Right atrium auricular region (tissue), 2 donors: ENCODE measurements at regions not wholly inside any gene's neighbourhood (a gene's known extent, or its start where the extent isn't known, plus 50 kb on each side); places are given as distances from the start of the nearest gene placed in this dataset.

Source experiments
- DNase-seq: peaks from one replicate; pipeline ENCODE4 v3.0.0-alpha.2; 2019; ENCODE audit warnings: low spot score
- H3K27ac ChIP-seq, 2 donors: fragments of 200-600 bp; sonication (generic); 1 replicate in 1 of 2; 2 replicates in 1 of 2; pipeline ENCODE4 v1.5.1; 2016 to 2019
- H3K27me3 ChIP-seq, 2 donors: fragments of 200-600 bp; sonication (generic); one replicate each; pipeline versions ENCODE4 v1.5.1 to v1.6.0; 2017 to 2019
- H3K36me3 ChIP-seq: fragments of 200-600 bp; sonication (generic); one replicate; pipeline ENCODE4 v1.5.1; 2016
- H3K4me1 ChIP-seq, 2 donors: fragments of 200-600 bp; sonication (generic); one replicate each; pipeline versions ENCODE4 v1.5.1 to v1.6.0; 2017 to 2019
- H3K4me3 ChIP-seq, 2 donors: fragments of 200-600 bp; sonication (generic); 1 replicate in 1 of 2; 2 replicates in 1 of 2; pipeline ENCODE4 v1.5.1; 2017 to 2019; ENCODE audit warnings: mild to moderate bottlenecking in 1 of 2, moderate library complexity in 1 of 2
- H3K9me3 ChIP-seq, 2 donors: fragments of 200-600 bp; sonication (generic); one replicate each; pipeline ENCODE4 v1.5.1; 2019
- TF ChIP-seq, protein P1 (sequence below), 2 donors: fragments of 200-600 bp; sonication (generic); IDR thresholded peaks; one replicate each; pipeline ENCODE4 v1.5.1; 2019; ENCODE audit warnings: antibody characterized with exemption in 2 of 2

DNA sequence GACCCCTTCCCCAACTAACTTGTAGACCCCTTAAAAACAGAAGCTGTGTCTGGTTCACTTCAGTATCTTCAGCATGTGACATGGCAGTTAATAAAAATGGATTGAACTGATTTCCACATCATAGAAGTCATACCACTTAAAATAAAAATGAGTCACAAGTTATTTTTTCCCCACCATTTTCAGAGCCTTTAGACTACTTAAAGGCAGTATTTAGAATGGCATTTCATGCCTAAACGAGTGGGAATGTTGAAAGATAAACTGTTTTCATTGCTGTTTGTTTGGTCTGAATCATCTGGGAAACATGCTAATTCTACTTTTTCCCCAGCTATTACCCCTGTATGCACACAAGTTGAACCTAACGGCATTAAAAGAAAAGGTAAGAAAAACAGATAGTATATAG is 324.0 kb downstream of the RAB38 start:
- TF ChIP-seq, protein P1, sequence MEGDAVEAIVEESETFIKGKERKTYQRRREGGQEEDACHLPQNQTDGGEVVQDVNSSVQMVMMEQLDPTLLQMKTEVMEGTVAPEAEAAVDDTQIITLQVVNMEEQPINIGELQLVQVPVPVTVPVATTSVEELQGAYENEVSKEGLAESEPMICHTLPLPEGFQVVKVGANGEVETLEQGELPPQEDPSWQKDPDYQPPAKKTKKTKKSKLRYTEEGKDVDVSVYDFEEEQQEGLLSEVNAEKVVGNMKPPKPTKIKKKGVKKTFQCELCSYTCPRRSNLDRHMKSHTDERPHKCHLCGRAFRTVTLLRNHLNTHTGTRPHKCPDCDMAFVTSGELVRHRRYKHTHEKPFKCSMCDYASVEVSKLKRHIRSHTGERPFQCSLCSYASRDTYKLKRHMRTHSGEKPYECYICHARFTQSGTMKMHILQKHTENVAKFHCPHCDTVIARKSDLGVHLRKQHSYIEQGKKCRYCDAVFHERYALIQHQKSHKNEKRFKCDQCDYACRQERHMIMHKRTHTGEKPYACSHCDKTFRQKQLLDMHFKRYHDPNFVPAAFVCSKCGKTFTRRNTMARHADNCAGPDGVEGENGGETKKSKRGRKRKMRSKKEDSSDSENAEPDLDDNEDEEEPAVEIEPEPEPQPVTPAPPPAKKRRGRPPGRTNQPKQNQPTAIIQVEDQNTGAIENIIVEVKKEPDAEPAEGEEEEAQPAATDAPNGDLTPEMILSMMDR (IDR thresholded peaks at IDR 0.05) = no peak
- Histone ChIP-seq H3K27ac (no peak overlapping the region), H3K36me3 (no peaks in the 10 kb centered on the region), H3K9me3 (no peaks in the 10 kb centered on the region), H3K4me3 (no peak overlapping the region), H3K4me1 (no peaks in the 10 kb centered on the region), H3K27me3 (no peaks in the 10 kb centered on the region)
- no peak for DNase-seq

DNA sequence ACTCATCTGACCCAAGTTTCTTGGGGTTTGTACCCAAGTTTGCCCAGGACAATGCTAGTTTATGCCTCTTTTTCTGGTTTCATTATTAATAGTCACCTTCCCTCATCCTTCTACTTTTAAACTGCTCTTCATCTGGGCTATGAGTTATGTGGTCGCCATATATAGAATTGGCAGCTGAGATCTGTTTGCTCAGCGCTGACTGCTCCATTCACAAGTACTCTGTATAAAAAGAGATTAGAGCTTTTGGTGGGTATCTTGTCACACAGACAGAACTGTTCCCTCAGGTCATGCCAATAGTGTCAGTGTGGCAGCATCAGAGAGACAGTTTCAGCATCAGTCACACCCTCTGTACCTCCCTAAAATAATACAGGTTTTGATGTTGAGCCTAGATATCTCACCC is 326.0 kb downstream of the RAB38 start:
- Histone ChIP-seq H3K36me3 (no peaks in the 10 kb centered on the region), H3K27me3 (no peaks in the 10 kb centered on the region), H3K27ac (no peak overlapping the region), H3K9me3 (no peaks in the 10 kb centered on the region), H3K4me3 (no peak overlapping the region), H3K4me1 (no peaks in the 10 kb centered on the region)
- no peak for DNase-seq
- TF ChIP-seq, protein P1 (IDR thresholded peaks at IDR 0.05) = no peak

DNA sequence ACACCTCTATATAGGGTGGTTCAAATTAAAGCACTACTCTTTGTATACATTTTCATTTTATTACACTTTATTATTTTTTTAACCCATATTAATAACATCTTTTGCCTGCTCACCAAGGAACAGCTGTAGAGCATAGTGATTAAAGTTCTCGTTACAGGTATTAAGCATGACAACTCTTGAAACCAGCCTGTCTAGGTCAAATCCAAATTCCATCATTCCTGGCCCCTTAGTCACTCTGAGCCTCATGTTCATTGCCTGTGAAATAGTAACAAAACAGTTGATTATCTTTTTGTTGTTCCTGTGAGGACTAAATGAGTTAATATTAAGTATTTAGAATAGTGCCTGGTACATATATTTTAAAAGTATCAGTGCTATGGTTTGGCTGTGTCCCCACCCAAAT is 334.5 kb downstream of the RAB38 start:
- H3K36me3 ChIP-seq = no peaks in the 10 kb centered on the region
- H3K27ac ChIP-seq = no peak overlapping the region
- H3K4me1 ChIP-seq = no peaks in the 10 kb centered on the region
- no peak for DNase-seq
- H3K27me3 ChIP-seq = no peaks in the 10 kb centered on the region
- no peaks in the 10 kb centered on the region for H3K9me3 ChIP-seq
- TF ChIP-seq, protein P1 (IDR thresholded peaks at IDR 0.05) = no peak
- H3K4me3 ChIP-seq = no peak overlapping the region

DNA sequence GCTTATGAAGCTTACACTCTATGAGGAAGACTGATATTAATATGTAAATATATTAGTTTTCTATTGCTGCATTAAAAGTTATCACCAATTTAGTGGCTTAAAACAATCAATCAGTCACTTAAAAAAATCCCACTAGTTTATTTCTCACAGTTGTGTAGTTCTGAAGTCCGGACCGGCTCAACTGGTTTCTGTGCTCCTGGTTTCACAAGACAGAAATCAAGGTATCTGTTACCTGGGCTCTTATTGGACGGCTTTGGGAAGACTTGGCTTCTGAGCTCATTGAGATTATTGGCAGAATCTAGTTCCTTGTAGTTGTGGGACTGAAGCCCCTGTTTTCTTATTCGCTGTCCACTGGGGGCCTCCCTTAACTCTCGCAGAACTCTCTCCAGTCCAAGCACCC is 343.0 kb downstream of the RAB38 start:
- Histone ChIP-seq H3K36me3 (no peaks in the 10 kb centered on the region), H3K4me1 (no peaks in the 10 kb centered on the region), H3K27me3 (no peaks in the 10 kb centered on the region), H3K9me3 (peaks cover 0 to 10% of the 10 kb centered on the region in 2 donors), H3K4me3 (no peak overlapping the region), H3K27ac (no peak overlapping the region)
- no peak for DNase-seq
- TF ChIP-seq, protein P1 (IDR thresholded peaks at IDR 0.05) = no peak

DNA sequence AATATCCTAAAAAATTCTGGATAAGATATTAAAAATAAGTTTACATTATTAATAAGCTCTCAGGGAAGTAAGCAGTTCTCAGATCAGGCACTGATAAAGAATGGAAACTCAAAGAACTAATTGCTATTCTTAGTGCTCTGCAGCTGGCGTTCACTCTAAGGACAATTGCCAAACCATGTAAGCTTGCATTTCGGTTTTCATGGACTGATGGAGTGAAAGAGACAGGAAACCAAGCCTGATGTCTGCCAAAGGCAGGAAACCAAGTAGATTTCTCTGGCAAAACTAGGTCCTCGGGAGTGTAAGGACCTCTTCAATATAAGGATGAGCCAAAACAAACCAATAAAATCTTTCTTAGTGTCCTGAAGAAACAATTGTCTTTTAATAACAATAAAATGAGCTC is 355.2 kb downstream of the RAB38 start:
- H3K27me3 ChIP-seq = no peaks in the 10 kb centered on the region
- no peak overlapping the region for H3K4me3 ChIP-seq
- H3K9me3 ChIP-seq = no peaks in the 10 kb centered on the region
- H3K27ac ChIP-seq = no peak overlapping the region
- no peak for DNase-seq
- no peaks in the 10 kb centered on the region for H3K36me3 ChIP-seq
- TF ChIP-seq, protein P1 (IDR thresholded peaks at IDR 0.05) = no peak
- H3K4me1 ChIP-seq = no peaks in the 10 kb centered on the region

DNA sequence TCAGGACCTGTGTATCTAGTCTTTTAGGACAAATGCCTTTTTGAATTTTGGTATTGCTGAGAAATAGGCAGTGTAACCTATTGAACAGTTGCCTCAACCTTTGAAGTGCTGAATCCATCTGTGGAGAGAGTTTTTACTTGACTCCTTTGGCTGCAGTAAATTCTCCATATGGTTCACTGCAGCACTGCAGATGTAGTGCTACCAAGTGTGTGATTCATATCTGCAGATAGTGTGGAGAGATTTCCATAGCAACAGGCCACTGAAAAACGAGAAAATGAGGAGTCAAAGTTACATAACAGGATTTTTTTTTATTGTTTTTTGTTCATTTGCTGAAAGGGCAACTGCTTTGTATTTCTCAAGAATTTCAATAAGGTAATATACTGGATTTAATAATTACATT is 356.1 kb downstream of the RAB38 start:
- Histone ChIP-seq H3K27ac (no peak overlapping the region), H3K9me3 (no peaks in the 10 kb centered on the region), H3K4me1 (no peaks in the 10 kb centered on the region), H3K4me3 (no peak overlapping the region), H3K36me3 (no peaks in the 10 kb centered on the region), H3K27me3 (no peaks in the 10 kb centered on the region)
- TF ChIP-seq, protein P1 (IDR thresholded peaks at IDR 0.05) = no peak
- no peak for DNase-seq
